Mesenchymal stem cell (in vitro differentiated cells and primary cell): ENCODE measurements at regions not wholly inside any gene's neighbourhood (a gene's known extent, or its start where the extent isn't known, plus 50 kb on each side); places are given as distances from the start of the nearest gene placed in this dataset.
A peak's percentile ranks its signal among the peaks of the same experiment; 100 is the strongest.

Experiments
- DNase-seq: peaks from one replicate; pipeline ENCODE4 v3.0.0-alpha.2; 2013
- H2AFZ ChIP-seq: one replicate; pipeline ENCODE4 v1.6.1; 2013; ENCODE audit warnings: low read depth, mild to moderate bottlenecking, control low read depth, inconsistent platforms, low read length, moderate library complexity
- H2AK5ac ChIP-seq: 2 replicates; pipeline ENCODE4 v1.6.1; 2013; ENCODE audit warnings: low read length, moderate library complexity, mild to moderate bottlenecking, inconsistent platforms; ENCODE audit not compliant: severe bottlenecking
- H2BK120ac ChIP-seq: one replicate; pipeline ENCODE4 v1.6.1; 2013; ENCODE audit warnings: low read depth, mild to moderate bottlenecking, inconsistent platforms, low read length, moderate library complexity
- H2BK12ac ChIP-seq, 2 experiments: one replicate each; pipeline ENCODE4 v1.6.1; 2013; ENCODE audit warnings: inconsistent platforms in 2 of 2, low read length in 2 of 2, mild to moderate bottlenecking in 2 of 2, moderate library complexity in 2 of 2, control low read depth in 1 of 2
- H2BK15ac ChIP-seq: one replicate; pipeline ENCODE4 v1.6.1; 2013; ENCODE audit warnings: mild to moderate bottlenecking, low read depth, inconsistent platforms; ENCODE audit not compliant: poor library complexity, severe bottlenecking
- H2BK5ac ChIP-seq: 2 replicates; pipeline ENCODE4 v1.6.1; 2013; ENCODE audit warnings: low read depth, mild to moderate bottlenecking, low read length, control low read depth, inconsistent platforms; ENCODE audit not compliant: poor library complexity, severe bottlenecking
- H3K14ac ChIP-seq, 2 experiments: one replicate each; pipeline ENCODE4 v1.6.1; 2013; ENCODE audit warnings: inconsistent platforms in 2 of 2, low read length in 2 of 2, control low read depth in 1 of 2, mild to moderate bottlenecking in 1 of 2, moderate library complexity in 1 of 2
- H3K18ac ChIP-seq, 2 experiments: one replicate each; pipeline ENCODE4 v1.6.1; 2013; ENCODE audit warnings: inconsistent platforms in 2 of 2, low read length in 2 of 2, control low read depth in 1 of 2, low read depth in 1 of 2, mild to moderate bottlenecking in 1 of 2
- H3K23ac ChIP-seq, 2 experiments: one replicate each; pipeline ENCODE4 v1.6.1; 2013; ENCODE audit warnings: inconsistent platforms in 2 of 2, low read length in 2 of 2, mild to moderate bottlenecking in 2 of 2, moderate library complexity in 2 of 2, control low read depth in 1 of 2
- H3K27ac ChIP-seq: 2 replicates; pipeline ENCODE4 v1.5.1; 2013; ENCODE audit warnings: mild to moderate bottlenecking, moderate library complexity, low read length, control low read depth, inconsistent platforms; ENCODE audit not compliant: poor library complexity, severe bottlenecking
- H3K27me3 ChIP-seq, 2 experiments: 2 replicates each; pipeline versions ENCODE4 v1.6.1 to v1.7.0; 2013; ENCODE audit warnings: low read length in 2 of 2, mild to moderate bottlenecking in 2 of 2, moderate library complexity in 2 of 2, control low read depth in 1 of 2, inconsistent platforms in 1 of 2; ENCODE audit not compliant: control insufficient read depth in 1 of 2, insufficient read depth in 1 of 2
- H3K36me3 ChIP-seq, 2 experiments: 2 replicates each; pipeline versions ENCODE4 v1.6.1 to v1.7.0; 2013; ENCODE audit warnings: low read length in 2 of 2, control low read depth in 1 of 2, inconsistent platforms in 1 of 2, low read depth in 1 of 2, mild to moderate bottlenecking in 1 of 2; ENCODE audit not compliant: insufficient read depth in 2 of 2, control insufficient read depth in 1 of 2
- H3K4ac ChIP-seq, 2 experiments: one replicate each; pipeline ENCODE4 v1.6.1; 2013; ENCODE audit warnings: inconsistent platforms in 2 of 2, low read length in 2 of 2, mild to moderate bottlenecking in 2 of 2, moderate library complexity in 2 of 2, control low read depth in 1 of 2, low read depth in 1 of 2
- H3K4me1 ChIP-seq: 2 replicates; pipeline ENCODE4 v1.6.1; 2013; ENCODE audit warnings: low read depth, low read length, control low read depth; ENCODE audit not compliant: control insufficient read depth, insufficient read depth
- H3K4me2 ChIP-seq: 2 replicates; pipeline ENCODE4 v1.6.1; 2013; ENCODE audit warnings: low read length, mild to moderate bottlenecking, inconsistent platforms; ENCODE audit not compliant: poor library complexity, severe bottlenecking
- H3K4me3 ChIP-seq, 2 experiments: 2 replicates each; pipeline versions ENCODE4 v1.5.1 to v1.7.0; 2013; ENCODE audit warnings: low read length in 2 of 2, mild to moderate bottlenecking in 2 of 2, control low read depth in 1 of 2, low read depth in 1 of 2; ENCODE audit not compliant: insufficient read depth in 1 of 2
- H3K79me1 ChIP-seq: replicated peaks from 2 replicates; pipeline ENCODE4 v1.6.1; 2013; ENCODE audit warnings: mild to moderate bottlenecking, control low read depth, low read length, inconsistent platforms; ENCODE audit not compliant: poor library complexity, severe bottlenecking
- H3K9ac ChIP-seq: 2 replicates; pipeline ENCODE4 v1.7.0; 2013; ENCODE audit warnings: mild to moderate bottlenecking, low read length, moderate library complexity
- H3K9me3 ChIP-seq: 2 replicates; pipeline ENCODE4 v1.7.0; 2013; ENCODE audit warnings: mild to moderate bottlenecking, low read length; ENCODE audit not compliant: control insufficient read depth
- H4K8ac ChIP-seq: one replicate; pipeline ENCODE4 v1.6.1; 2013; ENCODE audit warnings: inconsistent platforms, mild to moderate bottlenecking, low read length, moderate library complexity
- H4K91ac ChIP-seq: one replicate; pipeline ENCODE4 v1.6.1; 2013; ENCODE audit warnings: mild to moderate bottlenecking, low read length, inconsistent platforms
- WGBS: methylation state at CpG from one replicate; pipeline ENCODE4 v1.1.7; 2013; ENCODE audit warnings: mixed read lengths; 5-methylcytosine and 5-hydroxymethylcytosine counted together

GRCh38 chr9:87152256-87152655, 204.9 kb upstream of the GAS1 start:
- Histone ChIP-seq H3K79me1 (no peaks in the 10 kb centered on the region), H3K9me3 (peaks cover 4% of the 10 kb centered on the region), H3K36me3 (no peaks in the 10 kb centered on the region), H4K91ac (no peak overlapping the region), H2BK12ac (no peak overlapping the region), H3K4me2 (no peak overlapping the region), H3K14ac (no peak overlapping the region), H4K8ac (no peak overlapping the region), H3K4ac (no peak overlapping the region), H2BK120ac (no peak overlapping the region), H2BK15ac (no peak overlapping the region), H2AFZ (no peak overlapping the region), H3K9ac (no peak overlapping the region), H3K18ac (no peak overlapping the region), H3K27ac (no peak overlapping the region), H3K27me3 (no peaks in the 10 kb centered on the region), H2AK5ac (no peak overlapping the region), H3K23ac (no peak overlapping the region), H3K4me1 (peaks cover 6% of the 10 kb centered on the region), H2BK5ac (no peak overlapping the region), H3K4me3 (no peak overlapping the region)
- peak; percentile 17 for DNase-seq
- 82% methylated on average over 5 of the region's 8 CpGs for WGBS

GRCh38 chr9:87156247-87156646, 208.9 kb upstream of the GAS1 start:
- H3K9me3 ChIP-seq = no peaks in the 10 kb centered on the region
- H3K27ac ChIP-seq = no peak overlapping the region
- no peaks in the 10 kb centered on the region for H3K36me3 ChIP-seq

GRCh38 chr9:87157366-87158031, 210.2 kb upstream of the GAS1 start:
- Histone ChIP-seq H4K8ac (no peak overlapping the region), H3K79me1 (no peaks in the 10 kb centered on the region), H3K4ac (no peak overlapping the region), H3K9me3 (no peaks in the 10 kb centered on the region), H3K9ac (no peak overlapping the region), H2BK5ac (no peak overlapping the region), H2AK5ac (peak overlapping the region; percentile 67), H3K4me3 (no peak overlapping the region), H3K18ac (no peak overlapping the region), H2BK120ac (no peak overlapping the region), H3K4me2 (no peak overlapping the region), H2AFZ (no peak overlapping the region), H4K91ac (no peak overlapping the region), H3K27me3 (no peaks in the 10 kb centered on the region), H3K23ac (no peak overlapping the region), H2BK12ac (no peak overlapping the region), H3K27ac (no peak overlapping the region), H3K4me1 (peaks cover 2% of the 10 kb centered on the region), H3K36me3 (no peaks in the 10 kb centered on the region), H2BK15ac (no peak overlapping the region), H3K14ac (peak overlapping the region in 1 of 2 experiments; percentile 37)
- DNase-seq = no peak
- WGBS = 79% methylated on average over 10 of the region's 10 CpGs

More at GRCh38 chr9:87156247-87156646, 208.9 kb upstream of the GAS1 start:
- no peak overlapping the region for H2BK15ac ChIP-seq
- H4K91ac ChIP-seq = no peak overlapping the region
- no peak overlapping the region for H4K8ac ChIP-seq
- no peak overlapping the region for H3K4ac ChIP-seq
- H3K23ac ChIP-seq = no peak overlapping the region
- H3K79me1 ChIP-seq = no peaks in the 10 kb centered on the region
- H3K18ac ChIP-seq = no peak overlapping the region
- H2BK120ac ChIP-seq = no peak overlapping the region
- H3K9ac ChIP-seq = no peak overlapping the region
- no peak overlapping the region for H2BK12ac ChIP-seq
- no peak for DNase-seq
- no peak overlapping the region for H3K14ac ChIP-seq
- H3K4me3 ChIP-seq = no peak overlapping the region
- no peak overlapping the region for H2BK5ac ChIP-seq
- no peak overlapping the region for H2AFZ ChIP-seq
- peaks cover 2% of the 10 kb centered on the region for H3K4me1 ChIP-seq
- H3K27me3 ChIP-seq = no peaks in the 10 kb centered on the region
- 100% methylated on average over 2 of the region's 2 CpGs for WGBS
- no peak overlapping the region for H2AK5ac ChIP-seq
- no peak overlapping the region for H3K4me2 ChIP-seq

GRCh38 chr9:87158765-87159164, 211.5 kb upstream of the GAS1 start:
- H2BK15ac ChIP-seq = no peak overlapping the region
- WGBS = 86% methylated on average over 1 of the region's 2 CpGs

More at GRCh38 chr9:87158765-87159164, 211.5 kb upstream of the GAS1 start:
- H2AFZ ChIP-seq = no peak overlapping the region
- H3K4ac ChIP-seq = no peak overlapping the region
- no peaks in the 10 kb centered on the region for H3K79me1 ChIP-seq
- H2BK12ac ChIP-seq = no peak overlapping the region
- DNase-seq = no peak
- H3K4me1 ChIP-seq = peaks cover 2% of the 10 kb centered on the region
- no peaks in the 10 kb centered on the region for H3K9me3 ChIP-seq
- no peak overlapping the region for H2AK5ac ChIP-seq
- H4K8ac ChIP-seq = no peak overlapping the region
- H3K14ac ChIP-seq = no peak overlapping the region
- no peak overlapping the region for H3K18ac ChIP-seq
- no peaks in the 10 kb centered on the region for H3K27me3 ChIP-seq
- H3K4me2 ChIP-seq = no peak overlapping the region
- H4K91ac ChIP-seq = no peak overlapping the region
- H3K9ac ChIP-seq = no peak overlapping the region
- H3K27ac ChIP-seq = no peak overlapping the region
- H2BK120ac ChIP-seq = no peak overlapping the region
- H2BK5ac ChIP-seq = no peak overlapping the region
- no peak overlapping the region for H3K23ac ChIP-seq
- no peak overlapping the region for H3K4me3 ChIP-seq
- no peaks in the 10 kb centered on the region for H3K36me3 ChIP-seq
